ENCODE measurements at regions not wholly inside any gene's neighbourhood (a gene's known extent, or its start where the extent isn't known, plus 50 kb on each side); places are given as distances from the start of the nearest gene placed in this dataset.

DNA sequence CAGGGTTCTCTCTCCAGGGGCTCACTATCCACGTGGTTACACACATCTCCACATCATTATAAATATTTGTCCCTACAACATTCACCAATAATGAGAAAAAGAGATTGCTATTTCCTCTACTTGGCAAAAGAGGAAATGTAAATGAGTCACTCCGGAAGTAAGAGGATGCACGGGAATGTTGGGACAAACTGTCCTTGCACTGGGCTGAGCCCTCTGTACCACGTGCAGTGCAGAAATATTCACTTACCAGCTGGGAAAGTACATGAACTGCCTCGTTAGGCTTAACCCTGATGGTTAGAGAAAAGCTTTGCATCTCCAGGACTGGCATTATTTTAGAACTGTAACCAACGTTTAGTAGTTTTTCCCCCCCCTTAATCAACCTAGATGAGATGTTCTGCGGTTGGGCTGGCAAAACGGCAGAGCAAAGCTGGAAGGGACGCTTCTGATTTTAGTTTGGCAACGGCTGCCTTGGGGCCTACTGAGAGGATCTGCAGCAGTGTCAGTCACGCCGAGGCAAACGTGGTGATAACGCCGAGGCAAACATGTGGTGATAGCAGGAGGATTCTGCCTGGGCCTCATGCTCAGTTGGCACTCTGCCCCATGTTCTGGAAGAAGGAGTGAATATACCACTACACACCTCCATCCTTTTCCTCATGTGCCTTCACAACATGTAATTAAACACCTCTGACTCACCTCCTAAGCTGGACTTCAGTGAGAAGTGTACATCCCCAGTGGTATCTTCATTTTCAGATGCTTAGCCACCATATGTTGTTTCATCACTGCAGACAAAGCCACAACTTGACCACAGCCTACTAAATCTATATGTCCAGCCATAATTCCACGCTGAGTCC is 661.4 kb upstream of the KLF4 start:
- TF ChIP-seq MYC (IDR thresholded peaks at IDR 0.05; ENCODE audit: low read depth, low read length), result peak; percentile 98
- TF ChIP-seq, protein P1, sequence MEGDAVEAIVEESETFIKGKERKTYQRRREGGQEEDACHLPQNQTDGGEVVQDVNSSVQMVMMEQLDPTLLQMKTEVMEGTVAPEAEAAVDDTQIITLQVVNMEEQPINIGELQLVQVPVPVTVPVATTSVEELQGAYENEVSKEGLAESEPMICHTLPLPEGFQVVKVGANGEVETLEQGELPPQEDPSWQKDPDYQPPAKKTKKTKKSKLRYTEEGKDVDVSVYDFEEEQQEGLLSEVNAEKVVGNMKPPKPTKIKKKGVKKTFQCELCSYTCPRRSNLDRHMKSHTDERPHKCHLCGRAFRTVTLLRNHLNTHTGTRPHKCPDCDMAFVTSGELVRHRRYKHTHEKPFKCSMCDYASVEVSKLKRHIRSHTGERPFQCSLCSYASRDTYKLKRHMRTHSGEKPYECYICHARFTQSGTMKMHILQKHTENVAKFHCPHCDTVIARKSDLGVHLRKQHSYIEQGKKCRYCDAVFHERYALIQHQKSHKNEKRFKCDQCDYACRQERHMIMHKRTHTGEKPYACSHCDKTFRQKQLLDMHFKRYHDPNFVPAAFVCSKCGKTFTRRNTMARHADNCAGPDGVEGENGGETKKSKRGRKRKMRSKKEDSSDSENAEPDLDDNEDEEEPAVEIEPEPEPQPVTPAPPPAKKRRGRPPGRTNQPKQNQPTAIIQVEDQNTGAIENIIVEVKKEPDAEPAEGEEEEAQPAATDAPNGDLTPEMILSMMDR (IDR thresholded peaks at IDR 0.05; ENCODE audit: extremely low read depth in 1 of 2, insufficient read depth in 1 of 2, low read depth in 1 of 2, low read length in 2 of 2), result no peak
- TF ChIP-seq POLR2AphosphoS5 (IDR thresholded peaks at IDR 0.05; ENCODE audit: insufficient read depth, low read depth, low read length), result peak; percentile 89
- TF ChIP-seq EZH2 (IDR thresholded peaks at IDR 0.05; ENCODE audit: borderline replicate concordance, low read depth, low read length, severe bottlenecking), result no peak

Data from endothelial cell of umbilical vein (primary cell).